Urothelium cell line (cell line): ENCODE measurements at regions not wholly inside any gene's neighbourhood (a gene's known extent, or its start where the extent isn't known, plus 50 kb on each side); places are given as distances from the start of the nearest gene placed in this dataset.
"Not testable (repeated sequence)": the region's sequence is repeated elsewhere in the genome, so short reads cannot be mapped to it uniquely, and the experiment has no call there.

Experiments
- DNase-seq: peaks from one replicate; pipeline ENCODE4 v3.0.0; 2011; ENCODE audit warnings: low spot score, mixed read lengths
- FAIRE-seq: peaks from 2 replicates; lab custom pipeline; 2011; peaks lifted over from hg19 to GRCh38; lab: Jason Lieb, UNC

DNA sequence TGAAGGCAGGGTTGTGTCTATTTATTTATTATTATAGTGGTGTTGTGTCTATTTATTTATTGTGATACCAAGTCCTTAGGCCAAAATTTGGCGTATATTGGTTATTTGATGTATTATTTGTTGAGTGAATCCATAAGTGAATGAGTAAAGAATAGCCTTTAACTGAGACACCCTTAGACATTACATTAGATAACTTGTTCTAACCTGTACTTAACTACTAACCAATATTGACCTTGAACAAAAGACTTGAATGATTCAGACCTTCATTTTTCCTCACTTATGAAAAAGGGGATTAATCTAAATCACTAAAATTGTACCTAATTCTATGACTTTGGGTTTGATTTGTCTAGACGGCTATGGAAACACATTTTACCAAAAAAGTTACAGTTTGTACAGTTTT, 370.5 kb downstream of the JRKL start:
- DNase-seq (no peak), FAIRE-seq (no peak)

GRCh38 chr11:96760815-96761214, 371.0 kb downstream of the JRKL start:
- no peak for DNase-seq
- no peak for FAIRE-seq

GRCh38 chr11:96761451-96761850, 371.6 kb downstream of the JRKL start:
- DNase-seq (no peak), FAIRE-seq (no peak)

GRCh38 chr11:96763244-96763643, 373.4 kb downstream of the JRKL start:
- FAIRE-seq (no peak), DNase-seq (no peak)

GRCh38 chr11:96778272-96778671, 388.5 kb downstream of the JRKL start:
- DNase-seq (no peak), FAIRE-seq (no peak)

DNA sequence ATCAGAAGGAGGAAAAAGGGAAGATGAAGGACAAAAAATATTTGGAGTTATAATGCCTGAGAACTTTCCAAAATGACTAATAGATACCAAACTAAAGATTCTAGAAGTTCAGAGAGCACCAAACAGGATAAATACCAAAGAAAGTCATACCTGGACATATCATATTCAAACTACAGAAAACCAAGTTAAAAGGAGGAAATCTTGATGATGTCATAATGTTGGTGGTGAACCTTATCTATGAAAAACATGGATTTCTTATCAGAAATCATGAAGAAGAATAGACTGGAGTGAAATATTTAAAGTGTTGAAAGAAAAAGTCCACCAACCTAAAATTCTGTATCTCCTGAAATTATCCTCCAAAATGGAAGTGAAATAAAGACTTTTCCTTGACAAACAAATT, 389.2 kb downstream of the JRKL start:
- FAIRE-seq (no peak), DNase-seq (no peak)

GRCh38 chr11:96781082-96781481, 391.3 kb downstream of the JRKL start:
- FAIRE-seq, result no peak

DNA sequence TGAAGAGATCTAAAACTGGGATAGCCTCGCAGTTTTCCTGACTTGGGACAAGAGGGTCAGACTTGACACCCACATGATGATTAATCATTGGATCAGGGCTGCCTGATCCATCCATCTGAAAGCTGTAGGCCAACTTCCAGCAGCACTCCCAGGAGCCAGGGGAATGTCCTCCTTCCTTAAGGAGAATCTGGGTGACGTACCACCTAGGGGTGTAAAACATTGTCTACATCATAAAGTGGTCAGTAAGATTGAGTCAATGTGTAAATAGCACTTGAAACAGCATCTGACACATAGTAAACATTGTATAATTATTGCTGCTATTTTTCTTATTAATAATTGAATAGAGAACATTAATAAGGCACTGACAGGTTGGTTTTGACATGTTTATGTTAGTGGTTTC, 392.8 kb downstream of the JRKL start:
- FAIRE-seq (no peak), DNase-seq (no peak)

More at GRCh38 chr11:96781082-96781481, 391.3 kb downstream of the JRKL start:
- no peak for DNase-seq

DNA sequence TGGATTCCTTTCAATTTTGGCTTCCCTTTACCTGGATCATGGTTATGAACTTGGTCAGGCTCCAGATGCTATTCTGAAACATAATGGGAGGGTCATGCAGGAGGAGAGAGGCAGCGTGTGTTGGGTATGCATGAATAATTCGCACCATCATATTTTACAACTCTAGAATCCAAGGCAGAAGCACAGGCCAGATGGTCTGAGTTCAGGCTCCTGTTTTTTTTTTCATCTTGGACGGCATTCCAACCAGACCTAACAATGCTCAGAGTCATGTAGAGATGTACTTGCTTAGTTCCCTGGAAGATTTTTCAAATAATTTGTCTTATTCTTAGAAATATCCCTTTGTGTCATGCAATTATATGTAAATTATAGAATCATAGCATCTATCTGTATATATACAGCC, 393.5 kb downstream of the JRKL start:
- FAIRE-seq (no peak), DNase-seq (no peak)

DNA sequence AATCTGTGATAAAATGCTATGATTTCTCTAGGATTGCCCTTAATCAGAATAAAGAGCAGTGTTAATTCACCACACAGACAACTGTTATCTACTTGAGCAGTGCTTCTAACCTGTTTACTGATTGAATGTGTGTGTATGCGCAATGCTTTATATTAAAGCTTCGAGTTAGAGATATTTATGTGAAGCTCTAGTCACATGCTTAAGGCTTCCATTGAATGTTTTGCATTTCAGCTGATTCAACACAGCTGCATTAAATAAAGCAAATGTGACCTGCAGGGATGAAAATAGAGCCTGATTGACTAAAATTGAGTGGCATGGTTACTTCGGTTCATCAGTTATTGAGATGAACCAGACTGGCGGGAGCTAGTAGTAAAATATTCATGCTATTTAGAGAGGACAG, 395.3 kb downstream of the JRKL start:
- DNase-seq (no peak), FAIRE-seq (no peak)

GRCh38 chr11:96794152-96794551, 404.3 kb downstream of the JRKL start:
- no peak for DNase-seq
- FAIRE-seq, result no peak

DNA sequence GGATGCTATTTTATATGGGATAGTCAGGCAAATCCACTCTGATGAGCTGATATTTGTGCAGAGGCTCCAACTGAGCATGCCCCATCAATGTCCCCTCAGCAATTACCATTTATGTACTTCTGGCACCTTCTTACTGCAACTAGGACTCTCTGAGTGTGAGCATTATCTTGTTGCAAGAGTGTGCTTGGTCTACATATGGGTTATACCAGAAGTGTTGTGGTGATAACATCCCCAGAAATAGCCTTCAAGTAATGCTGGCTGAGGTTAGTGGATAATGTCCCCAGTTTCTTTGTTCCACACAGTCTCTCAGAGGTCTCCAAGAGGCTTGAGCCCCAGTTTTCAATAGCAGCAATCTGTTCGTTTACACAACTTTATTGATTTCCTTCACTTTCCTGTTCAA, 408.6 kb downstream of the JRKL start:
- DNase-seq (no peak), FAIRE-seq (no peak)

GRCh38 chr11:96815236-96815635, 425.4 kb downstream of the JRKL start:
- DNase-seq (no peak), FAIRE-seq (no peak)

GRCh38 chr11:96817482-96818399, 427.9 kb downstream of the JRKL start:
- no peak for FAIRE-seq
- DNase-seq, result peak; percentile 14

DNA sequence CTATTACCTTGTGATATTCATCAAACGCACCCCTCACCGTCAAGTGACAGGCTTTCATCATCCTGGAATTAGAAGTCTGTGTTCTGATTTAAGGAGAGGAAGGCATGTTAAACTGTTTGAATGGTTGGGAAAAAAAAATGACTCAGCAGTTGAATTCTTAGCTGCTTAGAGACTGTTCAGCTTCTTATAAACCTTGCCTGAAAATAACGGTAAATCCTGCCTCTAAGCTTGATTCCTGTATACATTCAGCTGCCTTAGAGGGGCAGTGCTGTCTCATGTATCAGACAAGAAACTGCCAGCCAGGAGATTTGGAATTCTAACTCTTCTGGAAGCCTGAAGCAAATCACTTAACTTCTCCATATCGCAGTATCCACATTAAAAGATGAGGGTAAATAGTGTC, 437.4 kb downstream of the JRKL start:
- peak; percentile 2 for DNase-seq

GRCh38 chr11:96841792-96842191, 452.0 kb downstream of the JRKL start:
- DNase-seq (no peak), FAIRE-seq (no peak)

More for the DNA sequence above, 437.4 kb downstream of the JRKL start:
- no peak for FAIRE-seq

- FAIRE-seq, result no peak
Observed at GRCh38 chr11:96842731-96843130, 452.9 kb downstream of the JRKL start.

DNA sequence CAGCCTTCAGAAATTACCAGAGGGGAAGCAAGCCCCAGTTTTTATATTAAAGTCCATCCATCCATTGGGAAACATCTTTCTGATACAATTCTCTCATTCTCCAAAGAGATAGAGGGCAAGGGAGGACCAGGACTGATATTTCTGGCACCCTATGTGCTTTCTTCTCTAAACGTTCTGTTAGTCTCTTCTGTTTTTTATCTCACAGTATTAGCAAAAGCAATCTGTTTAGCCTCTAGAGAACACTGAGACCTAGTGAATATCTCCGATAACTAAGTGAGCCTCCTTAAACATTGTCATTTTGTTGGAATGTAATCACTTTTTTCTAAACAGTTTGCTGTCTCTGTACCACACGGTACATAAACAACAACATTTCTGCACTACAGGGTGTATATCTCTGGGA, 464.6 kb downstream of the JRKL start:
- DNase-seq (no peak), FAIRE-seq (no peak)

More at GRCh38 chr11:96842731-96843130, 452.9 kb downstream of the JRKL start:
- DNase-seq, result no peak

- FAIRE-seq, DNase-seq: not testable (repeated sequence)
Observed at GRCh38 chr11:96861722-96862121, 471.9 kb downstream of the JRKL start.

DNA sequence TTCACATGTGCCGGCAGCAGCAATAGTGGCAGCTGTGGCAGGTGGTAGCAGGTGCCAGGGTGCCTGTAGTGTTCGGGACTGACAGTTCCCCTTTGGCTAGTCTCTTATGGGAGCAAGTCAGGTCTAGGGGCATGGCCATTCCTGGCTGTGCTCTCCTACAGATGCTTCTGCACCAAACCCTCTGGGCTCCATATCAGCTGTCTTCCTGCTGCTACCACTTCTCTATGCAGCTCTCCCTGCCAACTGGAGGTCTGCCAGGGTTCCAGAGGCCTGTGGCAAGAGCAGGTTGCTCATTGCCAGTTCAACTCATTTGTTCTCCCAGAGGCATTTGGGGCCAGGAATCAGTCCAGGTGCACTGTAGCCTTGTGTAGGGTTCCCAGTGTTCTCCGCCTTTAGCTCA, 473.7 kb downstream of the JRKL start:
- no peak for DNase-seq
- FAIRE-seq, result no peak

DNA sequence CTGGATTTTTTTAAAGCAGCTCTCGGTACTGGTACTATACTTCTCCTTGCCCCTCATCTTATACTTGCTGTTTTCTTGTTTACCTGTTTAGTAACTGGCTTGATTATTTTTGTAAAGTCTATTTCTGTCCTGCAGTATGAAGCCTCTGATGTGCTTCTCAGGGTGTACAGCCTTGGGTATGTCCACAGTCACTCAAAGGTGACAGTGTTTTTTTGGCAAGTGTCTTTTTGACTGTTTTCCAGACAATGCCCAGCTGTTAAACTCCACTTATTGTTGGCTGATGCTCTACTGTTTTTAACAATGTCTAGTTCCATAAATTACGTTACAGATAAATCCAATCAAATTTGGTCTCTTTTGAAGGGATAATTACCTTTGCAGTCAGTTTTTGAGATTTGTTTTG, 475.2 kb downstream of the JRKL start:
- FAIRE-seq (no peak), DNase-seq (no peak)

- no peak for FAIRE-seq
- no peak for DNase-seq
Observed at GRCh38 chr11:96869207-96869606, 479.4 kb downstream of the JRKL start.

GRCh38 chr11:96875712-96876111, 485.9 kb downstream of the JRKL start:
- DNase-seq (no peak), FAIRE-seq (no peak)
